Kasumi-1 (cell line): ENCODE measurements at regions not wholly inside any gene's neighbourhood (a gene's known extent, or its start where the extent isn't known, plus 50 kb on each side); places are given as distances from the start of the nearest gene placed in this dataset.

Source experiments
- DNase-seq, 2 experiments: peaks; one replicate each; lab custom pipeline; 2025; lab: John Stamatoyannopoulos, UW

DNA sequence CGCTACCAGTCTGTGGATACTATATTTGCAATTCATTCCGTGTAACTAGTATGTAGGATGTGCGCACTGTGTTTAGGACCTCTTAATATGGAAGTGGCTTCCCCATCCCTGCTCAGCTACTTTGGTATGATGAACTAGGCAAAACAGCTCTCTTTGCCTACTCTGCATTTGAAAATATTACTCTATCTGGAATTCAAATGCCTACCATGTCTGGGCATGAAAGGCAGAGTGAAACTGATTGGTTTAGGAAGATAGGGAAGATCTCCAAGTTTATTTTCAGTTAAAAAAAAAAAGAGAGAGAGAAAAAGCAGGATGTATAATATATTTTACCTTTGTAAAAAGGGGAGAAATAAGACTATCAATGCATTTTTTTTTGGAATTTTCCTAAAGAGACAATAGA, 74.1 kb upstream of the ELL2 start:
- no peak for DNase-seq

- DNase-seq = no peak
Measured at GRCh38 chr5:96033116-96033515, 71.5 kb upstream of the ELL2 start.

- no peak for DNase-seq
Measured at GRCh38 chr5:96031811-96032261, 70.2 kb upstream of the ELL2 start.

DNA sequence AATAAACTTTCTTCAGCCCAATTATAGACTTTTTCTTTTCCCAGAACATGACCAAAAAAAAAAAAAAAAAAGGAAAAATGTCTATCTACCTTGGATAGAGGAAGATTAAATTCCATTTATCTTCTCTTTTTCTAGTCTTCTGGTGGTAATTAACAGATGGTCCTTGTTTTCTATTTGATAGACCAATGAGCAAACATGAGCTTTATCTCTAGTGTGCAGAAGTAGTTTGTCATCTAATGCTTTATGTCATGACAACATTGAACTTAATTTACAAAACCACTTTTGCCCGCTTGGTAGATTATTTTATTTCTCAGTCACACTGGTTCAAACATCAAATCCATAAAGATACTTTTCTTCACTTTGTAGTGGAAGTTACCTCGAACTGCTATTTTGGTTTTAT, 69.5 kb upstream of the ELL2 start:
- no peak for DNase-seq

- no peak for DNase-seq
Measured at GRCh38 chr5:96026406-96027041, 64.9 kb upstream of the ELL2 start.

DNA sequence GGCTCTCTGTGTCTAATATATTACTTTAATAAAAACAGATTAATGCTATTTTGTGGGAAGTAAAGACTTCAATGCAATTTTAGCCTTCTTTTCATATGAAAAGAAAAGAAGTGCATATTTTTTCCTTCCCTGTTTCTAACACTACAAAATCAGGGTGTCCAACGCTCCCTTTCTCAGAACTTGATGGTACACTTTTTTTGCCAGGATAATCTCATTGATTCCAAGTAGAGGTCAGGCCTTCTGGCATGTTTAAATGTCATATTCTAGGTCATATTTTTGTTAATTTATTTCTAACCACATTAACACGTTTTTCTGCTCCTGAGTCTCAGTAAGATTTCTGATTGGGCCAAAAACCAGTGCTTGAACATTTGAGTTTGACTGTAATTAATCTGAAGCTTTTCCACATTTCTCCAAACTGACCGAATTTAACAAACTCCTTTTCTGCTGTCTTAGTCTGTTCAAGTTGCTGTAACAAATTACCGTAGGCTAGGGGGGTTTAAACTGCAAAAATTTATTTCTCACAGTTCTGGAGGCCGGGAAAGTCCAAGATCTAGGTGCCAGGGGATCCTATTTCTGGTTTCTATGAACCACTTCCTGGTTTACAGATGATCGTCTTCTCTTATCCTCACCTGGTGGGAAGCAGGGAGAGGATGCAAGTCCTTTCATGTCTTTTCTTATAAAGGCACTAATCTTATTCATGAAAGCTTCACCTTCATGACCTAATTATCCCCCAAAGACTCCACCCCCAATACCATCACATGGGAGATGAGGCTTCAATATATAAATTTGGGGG, 63.2 kb upstream of the ELL2 start:
- no peak for DNase-seq

- DNase-seq = no peak
Measured at GRCh38 chr5:96023518-96023917, 61.9 kb upstream of the ELL2 start.

DNA sequence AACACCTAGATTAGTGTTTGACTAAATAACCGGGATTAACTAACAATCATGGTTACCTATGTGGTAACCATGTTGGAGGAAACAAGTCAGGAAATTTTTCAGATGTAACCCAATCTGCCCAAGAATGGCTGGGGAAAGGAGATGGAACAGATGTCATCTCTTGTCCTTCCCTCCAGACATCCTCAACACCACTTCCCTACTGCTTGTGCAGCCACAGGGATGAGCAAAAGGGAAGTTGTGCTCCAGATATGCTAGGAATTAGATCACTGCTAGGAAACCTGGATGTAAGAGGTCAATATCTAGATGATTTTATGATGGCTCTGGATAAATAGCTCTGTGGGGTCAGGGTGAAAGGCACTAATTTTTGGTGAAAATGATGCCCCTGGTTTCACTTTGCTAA, 61.3 kb upstream of the ELL2 start:
- DNase-seq = no peak

DNA sequence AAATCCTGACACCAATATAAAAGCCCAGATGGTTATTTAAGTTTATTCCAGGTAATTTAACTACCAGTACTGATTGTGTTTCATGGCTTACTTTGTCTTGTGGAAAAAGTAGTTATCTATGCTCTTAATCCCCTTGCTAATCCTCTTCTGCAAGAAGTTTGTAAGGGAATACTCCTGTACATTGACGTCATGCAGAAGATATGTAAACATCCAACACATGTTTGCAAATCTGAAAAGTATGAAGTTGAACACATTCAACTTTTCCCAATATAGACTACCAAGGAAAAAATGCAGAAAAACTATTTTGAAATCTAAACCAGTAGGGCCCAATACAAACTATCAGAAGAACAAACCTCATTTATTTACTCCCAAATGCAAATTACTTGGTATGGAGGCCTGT, 56.3 kb upstream of the ELL2 start:
- no peak for DNase-seq

GRCh38 chr5:96016216-96016615, 54.6 kb upstream of the ELL2 start:
- DNase-seq = no peak

GRCh38 chr5:96015709-96016108, 54.1 kb upstream of the ELL2 start:
- no peak for DNase-seq

DNA sequence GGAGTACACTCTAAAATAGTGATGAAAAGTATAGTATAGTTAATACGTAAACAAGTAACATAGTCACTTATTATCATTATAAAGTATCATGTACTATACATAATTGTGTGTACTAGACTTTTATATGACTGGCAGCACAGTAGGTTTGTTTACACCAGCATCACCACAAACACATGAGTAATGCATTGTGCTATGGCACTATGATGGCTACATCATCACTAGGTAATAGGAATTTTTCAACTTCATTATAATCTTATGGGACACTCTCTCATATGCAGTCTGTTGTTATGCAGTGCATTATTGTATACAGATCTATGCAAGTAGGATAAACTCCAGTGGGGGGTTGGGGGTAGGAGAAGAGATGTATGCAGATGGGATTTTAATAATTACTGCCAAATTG, 52.7 kb upstream of the ELL2 start:
- DNase-seq = no peak

DNA sequence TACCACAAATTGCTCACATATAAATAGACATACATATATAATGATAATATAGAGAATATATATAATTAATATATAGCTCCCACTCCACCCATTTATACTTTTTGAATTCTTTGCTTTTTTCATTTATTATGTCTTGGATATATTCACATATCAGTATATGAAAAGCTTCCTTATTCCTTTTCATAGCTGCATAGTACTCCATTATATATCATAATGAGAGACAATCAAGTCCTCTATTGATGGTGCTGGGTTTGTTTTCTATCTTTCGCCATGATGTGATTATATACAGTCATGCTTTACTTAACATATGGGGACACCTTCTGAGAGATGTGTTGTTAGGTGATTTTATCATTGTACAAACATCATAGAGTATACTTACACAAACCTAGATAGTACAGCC, 51.6 kb upstream of the ELL2 start:
- no peak for DNase-seq

DNA sequence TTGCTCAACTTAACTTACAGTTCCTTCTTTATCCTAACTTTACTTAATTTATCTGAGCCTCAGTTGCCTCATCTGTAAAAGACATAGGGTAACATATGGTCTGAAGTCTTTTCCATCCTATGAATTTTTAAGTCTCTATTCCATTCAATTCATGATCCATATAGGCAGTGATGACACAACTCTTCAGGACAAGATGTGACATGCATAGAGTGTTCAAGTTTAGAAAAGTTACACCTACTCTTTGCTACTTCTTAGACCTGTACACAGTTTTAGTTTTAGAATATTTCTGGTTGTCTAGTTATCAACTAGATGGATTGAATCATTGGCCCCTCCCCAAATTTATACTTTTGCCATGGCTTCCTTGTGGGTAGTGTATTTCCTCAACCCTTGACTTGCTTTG, 50.7 kb upstream of the ELL2 start:
- DNase-seq = no peak
